ENCODE measurements at regions not wholly inside any gene's neighbourhood (a gene's known extent, or its start where the extent isn't known, plus 50 kb on each side); places are given as distances from the start of the nearest gene placed in this dataset.
"Not testable (repeated sequence)": the region's sequence is repeated elsewhere in the genome, so short reads cannot be mapped to it uniquely, and the experiment has no call there.

GRCh38 chr22:22296047-22296446 lies 51.5 kb downstream of the VPREB1 start:
- not testable (repeated sequence) for DNase-seq (ENCODE audit: low spot score)

GRCh38 chr22:22297159-22297793 lies 52.7 kb downstream of the VPREB1 start:
- DNase-seq (ENCODE audit: low spot score), result not testable (repeated sequence)

- DNase-seq (ENCODE audit: low spot score), result peak; percentile 13
These were observed 53.4 kb downstream of the VPREB1 start for GRCh38 chr22:22297794-22298653.

- DNase-seq (ENCODE audit: low spot score), result not testable (repeated sequence)
These were observed 54.0 kb downstream of the VPREB1 start for GRCh38 chr22:22298654-22299009.

- DNase-seq (ENCODE audit: low spot score), result not testable (repeated sequence)
These were observed 55.9 kb downstream of the VPREB1 start for GRCh38 chr22:22300511-22300910.

GRCh38 chr22:22300946-22301345 lies 56.4 kb downstream of the VPREB1 start:
- DNase-seq (ENCODE audit: low spot score), result not testable (repeated sequence)

GRCh38 chr22:22316589-22316988 lies 72.0 kb downstream of the VPREB1 start:
- DNase-seq (ENCODE audit: low spot score), result no peak

GRCh38 chr22:22318723-22319465 lies 74.3 kb downstream of the VPREB1 start:
- no peak for DNase-seq (ENCODE audit: low spot score)

- DNase-seq (ENCODE audit: low spot score), result peak; percentile 84
These were observed 77.4 kb downstream of the VPREB1 start for GRCh38 chr22:22321743-22322611.

- no peak for DNase-seq (ENCODE audit: low spot score)
These were observed 78.2 kb downstream of the VPREB1 start for GRCh38 chr22:22322792-22323191.

GRCh38 chr22:22327723-22328122 lies 83.1 kb downstream of the VPREB1 start:
- DNase-seq (ENCODE audit: low spot score), result no peak

- DNase-seq (ENCODE audit: low spot score), result no peak
These were observed 85.2 kb downstream of the VPREB1 start for GRCh38 chr22:22329792-22330191.

- DNase-seq (ENCODE audit: low spot score), result not testable (repeated sequence)
These were observed 91.1 kb downstream of the VPREB1 start for GRCh38 chr22:22335640-22336039.

- DNase-seq (ENCODE audit: low spot score), result not testable (repeated sequence)
These were observed 91.7 kb downstream of the VPREB1 start for GRCh38 chr22:22336333-22336732.

- not testable (repeated sequence) for DNase-seq (ENCODE audit: low spot score)
These were observed 94.2 kb downstream of the VPREB1 start for GRCh38 chr22:22338778-22339177.

- DNase-seq (ENCODE audit: low spot score), result no peak
These were observed 97.2 kb downstream of the VPREB1 start for GRCh38 chr22:22341736-22342135.

- DNase-seq (ENCODE audit: low spot score), result peak; percentile 81
These were observed 98.4 kb downstream of the VPREB1 start for GRCh38 chr22:22342697-22343580.

GRCh38 chr22:22343581-22344296 lies 99.2 kb downstream of the VPREB1 start:
- peak; percentile 52 for DNase-seq (ENCODE audit: low spot score)

- DNase-seq (ENCODE audit: low spot score), result no peak
These were observed 99.8 kb downstream of the VPREB1 start for GRCh38 chr22:22344430-22344829.

- no peak for DNase-seq (ENCODE audit: low spot score)
These were observed 101.2 kb downstream of the VPREB1 start for GRCh38 chr22:22345781-22346180.
